ENCODE measurements at regions not wholly inside any gene's neighbourhood (a gene's known extent, or its start where the extent isn't known, plus 50 kb on each side); places are given as distances from the start of the nearest gene placed in this dataset.

DNA sequence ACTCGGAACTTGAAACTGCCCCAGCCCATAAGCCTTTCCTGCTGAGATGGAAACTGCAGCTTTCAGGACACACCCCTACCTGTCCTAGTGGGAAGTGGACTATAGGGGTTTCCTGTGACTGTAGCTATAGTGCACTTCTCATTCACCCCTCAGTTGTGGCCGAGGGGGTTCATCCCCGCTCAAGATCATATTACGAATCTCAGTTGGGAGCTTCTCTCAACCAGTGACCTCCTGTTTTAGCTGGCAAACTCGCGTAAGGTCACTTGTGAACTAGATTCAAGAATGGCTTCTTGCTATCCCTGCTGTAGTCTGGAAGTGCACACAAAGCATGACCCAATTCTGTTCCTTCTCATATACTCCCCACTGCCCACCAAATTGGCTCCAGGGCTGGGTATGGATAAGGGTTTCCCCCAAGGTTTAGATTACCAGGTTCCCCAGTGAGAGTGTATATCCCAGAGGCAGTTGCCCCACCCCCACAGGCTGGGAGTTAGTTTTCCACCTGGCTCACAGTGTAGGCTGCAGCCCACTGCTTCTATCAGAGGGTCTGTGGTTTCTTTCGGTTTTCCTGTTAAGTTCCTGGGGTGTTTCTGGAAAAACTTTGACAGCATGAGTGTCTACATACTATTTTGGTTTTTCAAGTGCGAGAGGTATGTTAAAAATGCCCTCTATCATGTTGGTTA, 812.9 kb downstream of the JRKL start:
- DNase-seq, result no peak

DNA sequence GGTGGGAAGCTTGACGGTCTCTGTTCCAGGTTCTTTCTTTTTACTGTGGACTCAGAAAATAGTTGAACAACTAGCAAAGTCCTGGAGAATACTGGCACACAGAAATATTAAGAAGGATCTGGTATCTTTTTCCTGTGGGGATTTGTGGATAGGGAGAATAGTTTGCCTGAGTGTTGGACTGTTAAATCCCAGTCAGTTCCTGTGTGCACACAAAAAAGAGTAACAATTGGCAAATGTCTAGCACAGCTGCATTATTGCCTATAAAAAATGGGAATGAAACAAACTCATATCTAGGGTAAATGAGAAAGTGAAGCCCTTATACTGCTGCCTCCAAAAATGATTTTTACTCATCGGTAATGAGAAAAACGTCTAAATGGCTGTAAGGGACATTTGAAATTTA, 828.2 kb downstream of the JRKL start:
- no peak for DNase-seq

- no peak for DNase-seq
Observed at GRCh38 chr11:97223647-97224046, 833.8 kb downstream of the JRKL start.

DNA sequence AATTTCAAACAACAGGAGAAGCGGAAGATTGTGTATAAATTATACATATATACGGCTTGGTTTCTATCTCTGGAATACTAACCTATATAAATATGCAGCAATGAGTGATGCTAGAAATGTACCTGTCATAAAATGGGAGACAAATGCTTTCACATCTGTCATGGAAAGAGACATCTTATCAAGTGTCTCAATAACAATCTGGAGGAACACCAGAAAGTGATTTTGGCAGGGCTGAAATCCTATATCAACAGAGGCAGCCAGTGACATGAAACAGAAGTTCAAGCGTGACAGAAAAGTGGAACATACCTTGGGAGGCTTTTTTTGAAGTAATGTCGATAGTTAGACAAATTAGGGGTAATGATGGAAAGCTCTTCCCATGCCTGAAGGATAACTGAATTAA, 834.6 kb downstream of the JRKL start:
- DNase-seq, result no peak

DNA sequence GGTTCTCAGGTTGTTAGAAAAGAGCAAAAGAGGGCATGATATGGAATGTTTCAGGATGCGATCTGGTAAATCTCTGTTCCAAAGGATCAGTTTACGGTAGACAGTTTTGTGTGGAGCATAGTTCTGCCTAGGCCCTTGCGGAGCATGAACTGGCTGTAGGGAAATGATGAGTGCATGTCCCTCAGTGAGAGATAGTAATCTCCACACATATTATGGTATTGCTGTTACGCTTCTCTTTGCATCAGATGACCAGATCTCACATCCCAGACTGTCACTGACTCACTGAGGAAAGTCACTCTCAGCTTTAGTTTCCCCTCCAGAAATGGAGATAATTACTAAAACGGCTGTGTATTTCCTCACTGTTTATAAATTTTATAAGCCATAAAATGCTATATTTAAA, 836.0 kb downstream of the JRKL start:
- DNase-seq, result no peak

- DNase-seq, result no peak
Observed at GRCh38 chr11:97229936-97230335, 840.1 kb downstream of the JRKL start.

GRCh38 chr11:97231231-97231630, 841.4 kb downstream of the JRKL start:
- no peak for DNase-seq

DNA sequence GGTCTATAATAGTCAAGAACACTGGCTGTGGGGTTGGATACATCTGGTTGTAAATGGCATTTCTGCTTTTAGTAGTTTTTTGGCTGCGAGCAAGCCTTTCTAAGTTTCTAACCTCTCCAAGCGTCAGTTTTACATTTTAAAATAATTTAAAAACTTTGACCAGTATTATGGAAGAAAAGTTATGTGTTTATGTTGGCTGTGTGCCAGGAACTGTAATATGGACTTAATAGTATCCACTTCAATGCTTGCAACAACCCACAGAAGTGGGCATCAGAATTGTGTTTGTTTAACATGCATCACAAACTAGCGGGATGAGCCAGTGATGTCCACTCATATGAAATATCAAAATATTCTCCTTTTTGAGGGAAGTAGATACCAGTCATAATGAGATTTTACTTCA, 844.2 kb downstream of the JRKL start:
- no peak for DNase-seq

DNA sequence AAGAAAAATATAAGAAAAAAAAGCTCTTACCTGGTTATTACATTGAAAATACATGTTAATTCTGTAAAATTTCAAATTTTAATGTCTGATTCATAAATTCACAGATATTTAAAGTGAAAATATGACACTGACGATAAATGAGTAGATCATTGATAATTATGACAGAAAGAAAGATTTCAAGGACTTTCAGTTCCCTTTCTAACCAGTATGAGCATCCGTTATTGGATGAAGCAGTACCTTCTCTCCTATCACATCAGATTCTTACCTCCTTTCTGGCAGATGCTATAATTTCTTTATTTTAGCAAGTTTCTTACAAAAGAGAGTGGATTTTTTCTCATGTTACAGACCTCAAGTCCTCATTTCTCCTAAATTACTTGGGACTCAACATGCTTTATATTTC, 847.3 kb downstream of the JRKL start:
- no peak for DNase-seq

DNA sequence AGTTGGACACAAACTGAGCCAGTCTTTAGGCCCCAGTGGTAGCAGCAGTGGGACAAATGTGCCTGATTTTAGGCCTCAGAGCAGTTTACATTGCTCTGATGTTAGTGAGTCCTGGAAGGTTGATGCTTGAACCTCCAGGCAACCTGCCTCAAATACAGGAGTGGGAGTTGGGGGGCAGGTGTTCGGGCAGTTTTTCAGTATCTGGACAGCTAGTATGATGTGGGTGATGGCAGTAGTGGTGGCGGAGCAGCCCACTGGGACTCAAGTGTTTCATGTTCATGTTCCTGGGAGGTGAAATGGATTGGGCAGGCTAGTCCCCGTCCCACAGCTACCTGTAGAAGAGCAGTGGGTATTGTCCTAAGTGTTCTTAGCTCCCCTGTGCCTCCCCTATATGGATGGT, 857.8 kb downstream of the JRKL start:
- DNase-seq, result no peak

GRCh38 chr11:97254790-97255189, 865.0 kb downstream of the JRKL start:
- DNase-seq, result no peak

- no peak for DNase-seq
Observed at GRCh38 chr11:97259434-97259833, 869.6 kb downstream of the JRKL start.

- DNase-seq, result no peak
Observed at GRCh38 chr11:97259884-97260283, 870.1 kb downstream of the JRKL start.

GRCh38 chr11:97263183-97263858, 873.5 kb downstream of the JRKL start:
- no peak for DNase-seq

DNA sequence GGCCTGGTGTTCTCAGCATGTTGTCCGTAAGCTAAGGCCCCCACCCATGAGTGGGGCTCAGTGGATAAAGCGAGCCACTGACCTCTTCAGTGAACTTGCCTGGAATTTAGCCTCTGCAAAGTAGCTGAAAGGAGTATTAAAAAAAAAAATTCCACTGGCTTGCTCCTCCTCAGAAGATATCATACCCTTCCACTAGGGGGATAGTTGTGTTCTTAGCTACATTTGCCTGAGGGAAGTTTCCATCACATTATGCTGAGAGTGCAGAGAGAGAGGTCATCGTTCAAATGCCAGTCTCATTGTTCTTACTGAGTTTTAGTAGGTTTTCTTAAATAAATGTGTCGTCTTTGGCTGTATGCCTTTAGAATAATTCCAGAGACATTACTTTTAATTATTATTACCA, 879.7 kb downstream of the JRKL start:
- DNase-seq, result no peak

DNA sequence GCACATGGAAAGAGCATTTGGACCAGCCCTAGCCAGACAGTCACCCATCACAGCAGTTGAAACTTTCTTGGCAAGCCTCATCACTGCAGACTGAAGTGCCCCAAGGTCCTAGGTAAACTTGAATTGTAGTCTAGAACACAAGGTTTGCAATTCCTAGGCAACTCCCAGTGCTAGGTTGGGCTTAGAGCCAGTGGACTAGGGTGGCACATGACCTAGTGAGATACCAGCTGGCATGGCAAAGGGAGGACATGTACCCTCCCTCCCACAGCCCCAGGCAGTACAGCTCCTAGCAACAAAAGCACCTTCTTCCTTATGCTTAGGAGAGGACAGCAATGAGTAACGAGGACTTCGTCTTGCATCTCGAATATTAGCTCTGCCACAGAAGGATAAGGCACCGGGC, 889.5 kb downstream of the JRKL start:
- no peak for DNase-seq

GRCh38 chr11:97280347-97280746, 890.5 kb downstream of the JRKL start:
- DNase-seq, result no peak

DNA sequence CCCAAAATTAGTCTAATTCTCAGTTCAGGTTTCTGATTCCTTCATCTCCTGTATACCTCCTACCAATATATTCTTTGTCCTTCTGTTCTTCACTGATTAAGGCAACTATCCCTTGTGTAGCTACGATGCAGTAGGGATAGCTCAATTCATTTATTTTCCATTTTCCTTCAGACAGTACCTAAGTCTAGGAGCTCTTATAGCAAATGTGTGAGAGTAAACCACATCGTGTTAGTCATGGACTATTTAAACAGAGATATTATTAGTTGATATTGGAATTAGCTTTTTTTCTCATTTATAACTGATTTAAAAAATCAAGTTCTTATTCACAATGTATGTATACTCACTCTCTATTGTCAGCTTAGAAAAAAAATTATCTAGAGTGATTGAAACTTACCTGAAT, 900.0 kb downstream of the JRKL start:
- DNase-seq, result no peak

GRCh38 chr11:97290464-97291041, 900.7 kb downstream of the JRKL start:
- no peak for DNase-seq

GRCh38 chr11:97296301-97296700, 906.5 kb downstream of the JRKL start:
- no peak for DNase-seq

- DNase-seq, result no peak
Observed at GRCh38 chr11:97309291-97309690, 919.5 kb downstream of the JRKL start.

- DNase-seq, result no peak
Observed at GRCh38 chr11:97325693-97326092, 935.9 kb downstream of the JRKL start.

- no peak for DNase-seq
Observed at GRCh38 chr11:97332271-97332670, 942.5 kb downstream of the JRKL start.

DNA sequence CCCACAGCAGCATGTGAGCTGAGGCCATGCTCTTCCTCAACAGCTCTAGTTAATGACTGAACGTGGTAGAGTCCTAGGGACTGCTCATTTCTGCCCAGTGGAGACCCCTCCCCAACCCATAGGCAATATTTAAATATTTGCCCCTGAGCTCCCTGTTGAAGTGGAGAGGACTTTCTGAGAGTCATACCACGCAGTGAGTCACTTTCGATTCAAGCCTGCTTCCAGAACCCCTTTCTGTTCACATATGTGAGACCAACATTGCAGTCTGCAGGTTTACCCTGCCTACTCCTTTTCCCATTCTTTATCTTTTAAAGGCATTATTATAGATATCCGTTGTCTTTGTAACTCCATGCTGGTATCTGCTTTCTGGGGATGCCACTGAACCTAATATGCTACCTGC, 946.3 kb downstream of the JRKL start:
- no peak for DNase-seq

- DNase-seq, result no peak
Observed at GRCh38 chr11:97345032-97345431, 955.2 kb downstream of the JRKL start.
